CD4-positive, alpha-beta T cell treated with Interleukin-17A for 1 hour (primary cell): ENCODE measurements at regions not wholly inside any gene's neighbourhood (a gene's known extent, or its start where the extent isn't known, plus 50 kb on each side); places are given as distances from the start of the nearest gene placed in this dataset.

Experiments used
- DNase-seq: peaks from one replicate; pipeline ENCODE4 v3.0.0-alpha.2; 2020

GRCh38 chr21:38980416-38981313 lies 174.9 kb downstream of the ETS2 start:
- no peak for DNase-seq

DNA sequence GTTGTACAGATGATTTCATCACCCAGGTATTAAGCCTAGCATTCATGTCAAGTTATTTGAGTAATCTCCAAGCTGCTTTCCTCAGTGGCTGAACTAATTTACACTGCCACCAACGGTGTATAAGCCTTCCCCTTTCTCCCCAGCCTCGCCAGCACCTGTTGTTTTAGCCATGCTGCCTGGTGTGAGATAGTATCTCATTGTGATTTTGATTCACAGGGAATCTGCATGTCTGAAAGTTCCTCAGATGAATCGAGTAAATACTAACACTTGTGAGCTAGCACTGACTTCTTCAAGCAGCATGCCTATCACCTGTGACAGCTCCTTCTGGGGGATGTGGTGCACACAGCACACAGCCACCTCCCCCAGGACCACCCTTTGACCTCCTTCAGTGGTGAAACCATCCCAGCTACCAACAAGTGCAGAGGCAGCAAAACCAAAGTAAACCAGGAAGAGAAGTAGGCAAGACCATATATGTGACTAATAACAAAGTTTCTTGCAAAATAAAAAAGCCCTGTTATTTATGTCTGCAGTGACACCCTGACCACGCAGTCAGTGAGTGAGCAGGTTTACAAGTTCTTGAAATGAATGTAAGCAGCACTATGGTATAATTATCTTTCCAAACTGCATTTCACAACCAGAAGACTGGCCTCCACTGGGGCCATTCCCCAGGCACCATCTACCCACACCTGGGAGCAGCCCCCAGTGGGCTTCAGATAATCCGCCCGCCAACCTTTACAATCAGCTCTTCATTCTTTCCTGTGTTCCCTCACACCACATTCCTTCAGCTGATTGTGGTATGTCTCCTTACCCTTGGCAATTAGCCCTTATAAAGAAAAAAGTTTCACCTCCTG lies 173.8 kb downstream of the ETS2 start:
- no peak for DNase-seq

GRCh38 chr21:38976900-38977299 lies 171.2 kb downstream of the ETS2 start:
- DNase-seq, result no peak

DNA sequence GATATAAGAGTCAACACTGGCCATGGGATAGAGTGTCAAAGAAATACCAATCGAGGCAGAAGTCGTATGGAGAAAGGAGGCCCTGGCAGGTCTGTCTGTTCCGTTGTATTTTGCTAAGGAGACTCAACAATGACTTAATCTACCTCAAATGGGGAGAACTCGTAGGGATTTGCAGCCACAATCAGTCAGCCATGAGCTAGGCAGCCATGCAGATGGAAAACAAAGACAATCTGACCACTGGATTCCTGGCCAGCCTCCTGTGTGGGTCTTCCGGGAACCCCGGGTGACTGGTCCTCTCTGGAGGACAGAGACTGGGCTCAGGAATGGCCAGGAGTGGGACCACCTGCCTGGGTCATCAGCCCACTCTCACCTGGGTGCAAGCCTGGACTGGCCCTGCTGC lies 167.8 kb downstream of the ETS2 start:
- DNase-seq, result no peak

GRCh38 chr21:38972078-38972477 lies 166.3 kb downstream of the ETS2 start:
- no peak for DNase-seq

- DNase-seq, result no peak
These were observed 165.0 kb downstream of the ETS2 start for GRCh38 chr21:38970765-38971164.

DNA sequence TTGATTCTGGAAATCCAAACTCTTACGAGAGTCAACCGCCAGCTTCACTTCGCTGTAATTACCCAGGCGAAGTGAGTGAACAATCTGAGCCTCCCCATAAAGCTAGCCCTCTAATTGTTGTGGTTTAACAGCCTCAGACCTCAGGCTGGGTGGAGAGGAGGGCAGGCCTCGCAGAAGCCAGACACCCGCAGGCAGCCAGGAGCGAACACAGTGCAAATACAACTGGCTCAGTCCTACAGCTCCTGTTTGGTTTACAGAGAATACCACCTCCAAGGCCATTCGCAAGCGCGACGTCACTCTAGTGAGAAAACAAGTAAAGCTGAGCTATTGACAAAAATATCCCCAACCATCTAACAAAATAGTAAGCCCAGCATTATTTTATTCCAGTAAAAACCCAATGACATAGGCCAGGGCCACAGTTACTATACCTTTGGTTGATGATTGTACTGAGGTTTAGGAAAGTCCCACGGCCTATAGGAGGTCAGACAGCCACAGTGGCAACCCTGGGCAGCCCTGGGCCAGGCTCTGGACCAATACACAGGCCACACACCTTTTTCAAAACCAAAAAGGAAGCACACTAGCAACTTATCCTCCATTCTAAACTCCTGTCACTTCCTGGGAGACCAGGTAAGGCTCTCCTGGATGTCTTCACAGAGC lies 163.3 kb downstream of the ETS2 start:
- no peak for DNase-seq

DNA sequence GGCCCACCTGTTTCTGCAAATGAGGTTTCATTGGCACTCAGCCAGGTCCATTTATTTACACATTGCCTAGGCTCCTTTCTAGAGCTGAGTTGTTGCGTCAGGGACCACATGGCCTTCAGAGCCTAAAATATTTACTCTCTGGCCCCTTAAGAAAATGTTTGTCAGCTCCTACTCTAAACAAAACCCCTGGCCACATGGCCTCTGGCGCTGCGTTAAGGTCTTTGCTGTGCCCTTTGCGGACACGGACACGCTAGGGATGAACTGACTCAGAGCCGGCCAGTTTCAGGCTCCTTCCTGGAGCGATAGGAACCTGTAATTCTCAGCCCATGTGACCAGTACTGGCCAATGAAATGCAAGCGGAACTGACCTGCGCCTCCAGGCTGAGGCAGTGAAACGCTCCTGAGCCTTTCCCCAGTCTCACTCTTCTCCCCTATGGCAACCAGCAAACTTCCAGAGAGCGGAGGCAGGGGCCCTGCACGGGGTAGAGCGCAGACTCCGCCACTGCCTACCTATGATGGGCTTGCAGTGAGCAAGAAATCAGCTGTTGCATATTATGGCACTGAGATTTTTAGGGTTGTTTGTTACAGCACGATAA lies 160.3 kb downstream of the ETS2 start:
- DNase-seq, result no peak

GRCh38 chr21:38965241-38965640 lies 159.5 kb downstream of the ETS2 start:
- DNase-seq, result no peak

DNA sequence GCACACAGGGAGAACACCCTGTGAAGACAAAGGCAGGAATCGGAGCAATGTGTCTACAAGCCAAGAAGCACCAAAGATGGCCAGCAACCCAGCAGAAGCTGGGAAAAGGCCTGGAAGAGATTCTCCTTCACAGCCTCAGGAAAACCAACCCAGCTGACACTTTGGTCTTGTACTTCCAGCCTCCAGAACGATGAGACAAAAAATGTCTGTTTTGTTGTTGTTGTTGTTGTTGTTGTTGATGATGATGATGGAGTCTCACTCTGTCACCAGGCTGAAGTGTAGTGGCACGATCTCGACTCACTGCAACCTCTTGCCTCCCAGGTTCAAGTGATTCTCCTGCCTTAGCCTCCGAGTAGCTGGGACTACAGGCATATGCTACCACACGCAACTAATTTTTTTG lies 157.3 kb downstream of the ETS2 start:
- DNase-seq, result no peak

DNA sequence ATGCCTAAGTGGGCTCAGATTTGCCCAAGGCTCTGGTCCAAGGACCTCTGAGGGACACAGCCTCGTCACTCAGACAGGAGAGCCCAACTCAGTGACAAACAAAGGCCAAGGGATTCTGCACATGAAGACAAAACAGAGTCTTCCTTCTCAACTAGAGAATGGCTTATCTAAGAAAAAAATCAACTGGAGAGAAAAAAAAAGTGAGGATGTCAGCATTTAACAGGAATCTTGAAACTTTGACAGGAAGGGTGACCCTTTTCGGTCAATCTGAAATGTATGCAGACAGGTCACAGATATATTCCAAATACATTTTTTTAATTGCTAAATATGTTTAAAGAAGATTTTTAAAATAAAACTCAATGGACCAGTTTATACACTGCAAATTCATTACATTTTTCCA lies 154.5 kb downstream of the ETS2 start:
- DNase-seq, result no peak

GRCh38 chr21:38959692-38960061 lies 153.9 kb downstream of the ETS2 start:
- DNase-seq, result no peak

- DNase-seq, result no peak
These were observed 153.4 kb downstream of the ETS2 start for GRCh38 chr21:38958940-38959691.

GRCh38 chr21:38958323-38958705 lies 152.6 kb downstream of the ETS2 start:
- DNase-seq, result no peak

GRCh38 chr21:38957575-38958322 lies 152.0 kb downstream of the ETS2 start:
- DNase-seq, result no peak

DNA sequence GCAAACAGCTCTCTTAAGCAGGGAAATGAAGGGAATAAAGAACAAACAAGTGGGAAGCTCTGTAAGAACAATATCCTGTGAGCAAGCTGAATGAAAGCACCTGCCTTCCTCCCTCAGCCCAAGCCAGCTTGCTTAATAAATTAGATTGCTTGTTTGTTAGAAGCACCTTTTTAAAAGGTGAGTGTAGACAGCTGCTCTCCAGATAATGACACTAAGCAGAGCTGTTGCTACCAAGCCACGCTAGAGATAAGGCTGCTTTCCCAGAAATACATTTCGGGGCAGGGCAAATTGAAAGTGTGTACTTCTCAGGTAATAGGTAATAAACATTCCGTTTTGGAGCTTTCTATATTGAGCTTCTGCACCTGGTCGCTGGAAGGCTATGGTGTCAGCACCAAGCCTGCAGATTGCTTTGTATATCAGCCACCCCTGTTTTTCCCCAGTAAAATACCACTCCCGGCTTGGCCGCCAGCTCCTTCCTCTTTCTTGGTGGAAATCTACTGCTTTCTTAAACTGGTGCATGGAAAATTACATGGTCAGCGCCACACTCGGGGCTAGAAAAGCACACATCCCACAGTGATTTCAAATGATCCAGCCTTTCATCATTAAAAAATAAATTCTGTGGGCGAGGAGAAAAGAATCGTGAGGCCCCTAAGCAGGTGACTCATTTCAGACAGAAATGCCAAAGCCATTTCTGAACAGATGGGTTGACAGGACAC lies 151.3 kb downstream of the ETS2 start:
- DNase-seq, result no peak

GRCh38 chr21:38956521-38956855 lies 150.8 kb downstream of the ETS2 start:
- DNase-seq, result no peak

DNA sequence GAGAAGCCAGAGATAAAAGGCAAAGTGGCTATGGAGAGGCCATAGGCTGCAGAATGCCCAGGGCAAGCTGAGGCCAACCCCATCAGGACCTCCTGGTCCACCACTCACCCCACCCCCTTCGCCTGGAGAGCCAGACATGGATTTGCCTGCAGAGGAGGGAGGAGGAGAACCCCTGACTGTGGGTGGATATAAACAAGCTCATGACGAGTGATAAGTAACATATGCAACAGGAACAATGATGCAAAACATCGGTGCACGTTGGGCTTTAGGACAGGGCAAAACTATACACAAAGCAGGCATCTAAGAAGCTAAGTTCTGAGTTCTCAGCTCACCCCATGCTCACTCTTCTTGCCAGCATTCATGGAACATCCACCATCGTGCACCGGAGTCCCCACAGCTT lies 150.3 kb downstream of the ETS2 start:
- DNase-seq, result no peak

GRCh38 chr21:38955495-38955894 lies 149.8 kb downstream of the ETS2 start:
- no peak for DNase-seq

DNA sequence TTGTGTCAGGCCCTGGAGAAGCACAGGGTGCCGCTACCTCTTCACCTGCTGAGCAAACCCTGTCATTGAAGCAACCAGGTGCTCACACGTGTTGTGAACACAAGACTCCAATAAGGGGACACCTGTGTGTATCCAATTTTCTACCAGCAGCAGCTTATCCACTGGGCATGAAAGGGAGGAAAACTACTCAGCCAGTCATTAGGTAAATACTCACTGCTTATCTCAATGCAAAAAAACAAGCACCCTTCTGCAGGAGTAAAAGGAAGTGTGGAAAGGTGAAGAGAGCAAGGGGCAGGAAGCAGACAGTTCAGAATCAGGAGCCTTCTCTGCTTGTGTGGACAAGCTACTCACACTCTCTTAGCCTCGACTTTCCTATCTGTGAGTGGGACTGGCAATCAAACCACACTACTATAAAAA lies 148.9 kb downstream of the ETS2 start:
- DNase-seq, result no peak

GRCh38 chr21:38953516-38953915 lies 147.8 kb downstream of the ETS2 start:
- no peak for DNase-seq
